ENCODE measurements at regions not wholly inside any gene's neighbourhood (a gene's known extent, or its start where the extent isn't known, plus 50 kb on each side); places are given as distances from the start of the nearest gene placed in this dataset.

DNA sequence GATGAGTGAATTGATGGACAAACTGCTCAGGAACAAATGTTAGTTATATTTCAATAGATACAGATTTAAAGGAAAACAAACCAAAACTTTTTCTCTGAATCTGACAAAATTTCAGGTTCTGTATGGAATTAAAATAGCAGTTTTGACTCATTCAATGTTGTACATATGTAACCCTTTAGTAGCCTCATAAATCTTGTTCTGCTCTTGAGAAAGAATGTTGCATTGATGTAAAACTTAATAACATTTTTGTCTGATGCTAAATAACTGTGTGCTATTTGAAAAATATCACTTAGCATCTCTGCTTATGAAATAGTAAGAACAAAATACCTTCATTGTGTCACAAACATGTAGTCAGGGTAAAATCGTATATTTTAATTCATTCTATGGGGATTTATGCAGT, 168.9 kb upstream of the NOVA1 start:
- TF ChIP-seq, protein P1, sequence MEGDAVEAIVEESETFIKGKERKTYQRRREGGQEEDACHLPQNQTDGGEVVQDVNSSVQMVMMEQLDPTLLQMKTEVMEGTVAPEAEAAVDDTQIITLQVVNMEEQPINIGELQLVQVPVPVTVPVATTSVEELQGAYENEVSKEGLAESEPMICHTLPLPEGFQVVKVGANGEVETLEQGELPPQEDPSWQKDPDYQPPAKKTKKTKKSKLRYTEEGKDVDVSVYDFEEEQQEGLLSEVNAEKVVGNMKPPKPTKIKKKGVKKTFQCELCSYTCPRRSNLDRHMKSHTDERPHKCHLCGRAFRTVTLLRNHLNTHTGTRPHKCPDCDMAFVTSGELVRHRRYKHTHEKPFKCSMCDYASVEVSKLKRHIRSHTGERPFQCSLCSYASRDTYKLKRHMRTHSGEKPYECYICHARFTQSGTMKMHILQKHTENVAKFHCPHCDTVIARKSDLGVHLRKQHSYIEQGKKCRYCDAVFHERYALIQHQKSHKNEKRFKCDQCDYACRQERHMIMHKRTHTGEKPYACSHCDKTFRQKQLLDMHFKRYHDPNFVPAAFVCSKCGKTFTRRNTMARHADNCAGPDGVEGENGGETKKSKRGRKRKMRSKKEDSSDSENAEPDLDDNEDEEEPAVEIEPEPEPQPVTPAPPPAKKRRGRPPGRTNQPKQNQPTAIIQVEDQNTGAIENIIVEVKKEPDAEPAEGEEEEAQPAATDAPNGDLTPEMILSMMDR (conservative IDR thresholded peaks at IDR 0.05; ENCODE audit: low read depth, low read length) = no peak
- TF ChIP-seq EZH2 (IDR thresholded peaks at IDR 0.05; ENCODE audit: borderline replicate concordance, low read depth, low read length, poor library complexity, severe bottlenecking) = no peak

All from A673 (cell line).